GM19351 (cell line): ENCODE measurements at regions not wholly inside any gene's neighbourhood (a gene's known extent, or its start where the extent isn't known, plus 50 kb on each side); places are given as distances from the start of the nearest gene placed in this dataset.

Experiments used
- ATAC-seq: cut with Tn5 transposase; IDR thresholded peaks from one replicate; pipeline ENCODE4 v1.9.1; 2021; ENCODE audit warnings: mild to moderate bottlenecking, moderate library complexity; ENCODE audit not compliant: unreplicated experiment

- ATAC-seq, result no peak
These were observed 690.3 kb upstream of the FAM241A start for GRCh38 chr4:111454961-111455360.

DNA sequence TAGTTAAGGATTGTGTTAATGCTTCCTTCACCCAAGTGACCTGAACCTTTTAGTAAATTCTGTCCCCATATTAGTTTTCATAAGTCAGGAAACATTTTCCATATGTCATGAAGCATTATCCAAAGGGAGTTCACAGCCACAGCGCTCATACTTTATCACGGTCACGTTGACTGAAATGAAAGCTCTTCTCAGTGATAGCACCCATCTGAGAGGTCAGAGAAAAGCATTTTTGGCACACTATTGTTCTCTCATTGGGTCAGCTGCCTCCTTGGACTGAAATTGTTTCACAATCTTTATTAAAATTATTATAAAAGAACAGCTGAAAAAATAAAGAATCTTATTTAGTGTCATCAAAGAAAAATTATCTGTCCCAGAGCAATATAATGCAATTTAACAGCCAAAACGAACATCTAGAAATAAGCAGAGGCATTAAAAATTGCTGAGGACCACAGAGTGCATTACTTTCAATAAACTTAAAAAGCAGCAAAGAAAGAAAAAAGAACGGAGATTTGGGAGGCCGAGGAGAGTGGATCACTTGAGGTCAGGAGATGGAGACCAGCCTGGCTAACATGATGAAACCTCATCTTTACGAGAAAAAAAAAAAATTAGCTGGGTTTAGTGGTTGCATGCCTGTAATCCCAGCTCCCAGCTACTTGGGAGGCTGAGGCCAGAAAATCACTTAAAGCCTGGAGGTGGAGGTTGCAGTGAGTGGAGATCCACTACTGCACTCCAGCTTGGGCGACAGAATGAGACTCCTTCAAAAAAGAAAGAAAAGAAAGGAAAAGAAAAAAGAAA lies 680.8 kb upstream of the FAM241A start:
- ATAC-seq, result no peak

DNA sequence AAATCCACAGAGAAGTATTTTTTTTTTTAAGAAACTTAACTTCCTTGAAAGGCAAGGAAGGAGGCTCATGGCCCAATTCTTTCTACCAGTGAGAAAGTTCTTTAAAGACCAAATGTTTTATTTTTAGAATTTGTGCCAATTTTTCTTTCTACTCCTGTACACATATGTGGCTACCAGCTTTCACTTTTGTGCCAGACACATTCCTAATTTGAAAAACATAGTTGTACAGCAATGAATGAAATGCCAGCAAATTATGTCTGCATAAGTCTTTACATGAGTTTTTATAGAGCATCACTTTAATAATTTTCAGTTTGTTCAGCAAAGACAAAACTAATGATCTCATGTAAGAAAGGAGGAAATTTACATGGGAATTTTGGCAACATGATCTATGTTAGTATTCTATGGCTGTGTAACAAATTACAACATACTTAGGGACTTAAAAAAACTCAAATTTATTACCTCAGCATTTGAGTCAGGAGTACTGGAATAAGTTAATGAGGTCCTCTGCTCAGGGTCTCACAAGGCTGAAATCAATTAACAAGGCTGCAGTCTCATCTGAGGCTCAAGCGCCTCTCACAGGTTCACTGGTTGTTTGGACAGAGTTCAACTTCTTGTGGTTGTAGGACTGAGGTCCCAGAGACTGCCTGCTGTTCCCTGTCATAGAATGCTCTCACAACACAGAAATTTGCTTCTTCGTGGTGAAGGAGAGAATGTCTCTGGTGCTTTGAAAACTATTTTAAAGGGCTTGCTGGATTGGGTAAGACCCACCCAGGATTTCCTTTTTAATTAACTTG lies 678.2 kb upstream of the FAM241A start:
- no peak for ATAC-seq

DNA sequence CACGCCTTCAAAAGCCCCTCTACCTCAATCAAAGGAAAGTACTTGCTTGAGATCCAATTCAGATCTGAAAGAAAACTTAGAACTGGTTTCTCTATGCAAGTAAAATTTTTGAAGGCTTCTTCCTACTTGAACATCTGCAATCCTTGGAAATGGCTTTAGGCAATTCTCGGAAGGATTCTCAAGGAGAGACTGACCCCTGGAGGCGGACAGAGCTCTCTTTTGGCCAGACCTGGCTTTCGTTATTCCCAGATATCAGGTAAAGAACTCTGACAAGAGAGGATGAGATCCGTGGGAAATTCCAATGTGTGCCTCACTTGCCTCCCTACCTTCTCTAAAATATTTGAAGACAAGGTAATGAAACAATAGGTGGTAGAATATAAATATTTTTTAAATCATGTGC lies 670.3 kb upstream of the FAM241A start:
- no peak for ATAC-seq

DNA sequence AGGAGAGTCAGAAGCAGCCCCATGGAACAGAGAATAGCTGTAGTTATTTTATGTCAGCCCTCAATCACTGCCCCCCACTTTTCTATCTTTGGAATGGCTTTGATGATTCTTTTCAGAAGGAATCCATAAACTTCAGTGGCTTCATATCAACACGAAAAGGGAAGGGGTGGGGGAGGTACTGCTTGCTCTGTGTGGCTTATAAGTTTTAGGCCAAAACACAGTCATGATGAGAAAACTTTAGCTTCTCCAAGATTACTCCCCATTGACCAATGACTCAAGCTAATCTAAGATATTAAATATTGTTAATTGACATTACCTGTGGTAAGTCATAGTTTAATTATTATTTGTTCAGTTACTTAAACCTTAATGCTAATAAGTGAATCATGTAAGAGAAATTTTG lies 669.6 kb upstream of the FAM241A start:
- no peak for ATAC-seq

- ATAC-seq, result no peak
These were observed 664.7 kb upstream of the FAM241A start for GRCh38 chr4:111480510-111480909.

- no peak for ATAC-seq
These were observed 661.7 kb upstream of the FAM241A start for GRCh38 chr4:111483375-111484169.

GRCh38 chr4:111492496-111492895 lies 652.8 kb upstream of the FAM241A start:
- no peak for ATAC-seq

- no peak for ATAC-seq
These were observed 650.8 kb upstream of the FAM241A start for GRCh38 chr4:111494471-111494870.

- no peak for ATAC-seq
These were observed 650.3 kb upstream of the FAM241A start for GRCh38 chr4:111494971-111495370.

- ATAC-seq, result no peak
These were observed 646.0 kb upstream of the FAM241A start for GRCh38 chr4:111499291-111499690.

DNA sequence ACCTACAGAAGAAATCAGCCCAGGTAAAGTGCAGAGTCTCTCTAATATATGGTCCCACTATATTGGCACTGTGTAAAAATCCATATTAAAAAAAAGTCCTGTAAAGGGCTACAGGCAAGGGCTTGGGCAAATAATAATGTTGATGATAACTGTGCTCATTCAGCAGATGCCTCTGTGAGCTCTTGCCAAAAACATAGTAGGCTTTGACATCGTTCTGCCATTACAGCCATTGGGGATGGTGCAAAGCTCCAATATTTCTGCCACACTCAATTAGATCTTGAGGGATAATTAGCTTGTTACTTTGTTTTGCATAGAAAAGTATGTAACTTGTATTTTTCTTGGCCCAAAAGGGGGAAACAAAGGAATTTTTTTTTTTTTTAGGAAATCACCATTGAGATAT lies 645.5 kb upstream of the FAM241A start:
- ATAC-seq, result no peak

GRCh38 chr4:111500858-111501257 lies 644.4 kb upstream of the FAM241A start:
- no peak for ATAC-seq

DNA sequence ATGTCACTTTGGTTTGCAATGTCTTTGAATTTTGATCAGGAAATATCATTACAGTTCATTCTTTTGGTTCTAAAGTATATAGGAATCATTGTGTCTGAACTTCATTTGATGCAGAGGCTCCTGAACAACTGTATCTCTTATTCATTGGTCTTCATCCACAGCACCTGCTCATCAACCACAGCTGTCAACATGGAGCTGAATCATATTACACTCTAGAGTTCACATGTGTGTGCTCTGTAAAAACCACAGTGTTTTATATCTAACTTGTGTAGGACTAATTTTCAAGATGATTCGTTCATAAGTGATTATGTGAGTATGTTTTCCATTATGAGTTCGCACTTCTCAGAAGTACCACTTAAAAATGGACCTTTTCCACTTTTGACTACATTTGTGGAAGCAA lies 643.3 kb upstream of the FAM241A start:
- no peak for ATAC-seq

DNA sequence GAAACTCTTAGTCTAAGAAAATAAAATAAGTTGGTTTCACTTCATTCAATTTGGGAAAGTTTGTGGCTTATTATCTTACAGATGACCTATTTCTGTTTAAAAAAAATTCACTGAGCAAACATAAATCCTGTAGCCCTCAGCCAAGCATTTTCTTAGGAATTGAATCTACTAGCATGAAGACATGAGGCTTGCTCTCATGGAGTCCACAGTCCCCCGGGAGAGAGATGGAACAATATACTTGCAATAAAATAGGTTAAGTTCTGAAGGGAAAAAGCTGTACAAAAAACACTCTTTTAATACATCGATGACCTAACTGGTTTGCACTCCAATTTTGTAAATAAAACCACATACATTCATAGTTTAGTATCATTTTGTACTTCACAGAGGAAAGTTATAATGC lies 642.6 kb upstream of the FAM241A start:
- no peak for ATAC-seq

DNA sequence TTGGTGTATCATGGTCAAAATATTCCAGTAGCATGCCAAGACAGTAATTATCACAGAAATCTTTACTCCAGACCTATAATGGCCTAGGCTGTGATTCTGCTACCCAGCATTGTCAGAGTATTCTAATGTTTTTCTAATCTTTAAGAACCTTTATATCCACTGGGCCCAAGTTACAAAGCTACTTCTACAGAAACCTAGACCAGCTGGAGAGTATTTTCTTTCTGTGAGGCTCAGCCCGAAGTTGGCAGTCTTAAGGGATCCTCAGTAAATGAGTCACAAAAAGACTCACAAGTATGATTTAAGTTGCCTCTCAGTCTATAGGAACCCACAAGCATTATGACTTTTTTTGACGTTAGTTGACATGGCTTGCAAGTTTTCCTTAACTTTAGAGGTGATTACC lies 638.5 kb upstream of the FAM241A start:
- ATAC-seq, result no peak

GRCh38 chr4:111510535-111510934 lies 634.7 kb upstream of the FAM241A start:
- ATAC-seq, result no peak

DNA sequence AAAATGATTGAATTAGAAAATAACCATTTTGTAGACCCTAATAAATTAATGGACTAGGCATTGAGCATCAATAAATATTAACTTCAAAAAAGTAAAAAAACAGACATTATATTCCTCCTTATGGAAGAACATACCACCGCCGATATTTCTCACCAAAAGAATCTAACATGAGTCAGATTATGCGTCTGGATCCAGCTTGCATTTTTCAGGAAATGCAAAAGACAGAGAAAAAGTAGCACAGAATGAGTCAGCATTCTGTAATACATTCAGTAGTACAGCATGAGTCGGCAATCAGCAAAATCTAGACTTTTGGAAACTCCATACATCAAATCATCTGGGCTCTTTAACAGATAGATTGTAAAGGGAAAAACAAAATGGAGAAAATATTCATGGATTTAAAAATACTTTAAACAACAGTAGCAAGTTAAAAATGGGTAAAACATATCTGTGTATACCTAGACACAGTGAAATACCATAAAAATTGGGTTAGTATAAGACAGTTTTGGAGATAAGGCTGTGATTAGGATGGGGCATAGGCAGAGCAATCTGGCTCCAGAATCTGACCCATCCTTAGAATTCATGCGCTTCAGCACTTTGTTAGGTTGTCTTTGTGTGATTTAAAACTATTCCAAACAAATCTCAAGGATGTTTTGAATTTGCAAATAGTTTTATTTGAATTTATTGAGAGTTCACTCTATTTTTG lies 633.0 kb upstream of the FAM241A start:
- ATAC-seq, result no peak

DNA sequence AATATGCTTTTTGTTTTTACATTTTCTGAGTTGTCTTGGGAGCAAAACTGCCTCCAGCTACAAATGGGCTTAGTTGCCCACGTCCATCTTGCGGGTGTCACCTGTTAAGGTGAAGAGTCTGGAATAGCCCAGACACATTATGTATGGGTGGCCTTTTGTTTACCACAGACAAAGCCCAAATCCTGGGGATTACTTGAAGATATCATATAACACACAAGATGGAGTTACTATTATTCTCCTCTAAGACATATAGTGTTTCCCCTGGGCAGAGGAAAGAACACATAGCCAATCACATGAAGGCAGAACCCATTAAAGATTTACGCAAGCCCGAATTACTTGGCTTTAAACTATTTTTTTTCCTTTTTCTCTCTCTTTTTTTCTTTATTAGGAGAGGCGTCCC lies 625.6 kb upstream of the FAM241A start:
- no peak for ATAC-seq

DNA sequence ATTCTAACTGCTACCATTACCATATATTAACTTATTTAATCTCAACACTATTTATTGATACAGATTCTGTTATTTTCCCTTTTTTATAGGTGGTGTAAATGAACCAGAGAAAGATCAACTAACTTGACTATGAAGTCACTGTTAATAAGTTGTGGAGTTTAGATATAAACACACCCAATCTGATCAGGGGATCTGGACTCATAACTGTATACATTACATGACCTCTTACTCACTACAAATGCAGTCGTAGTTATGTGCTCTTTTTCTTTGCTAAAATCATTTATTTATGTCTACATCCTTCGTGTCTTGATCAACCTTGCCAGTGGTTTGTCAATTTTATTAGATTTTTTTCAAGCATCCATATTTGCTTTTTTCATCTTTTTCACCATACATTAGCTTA lies 614.8 kb upstream of the FAM241A start:
- no peak for ATAC-seq

DNA sequence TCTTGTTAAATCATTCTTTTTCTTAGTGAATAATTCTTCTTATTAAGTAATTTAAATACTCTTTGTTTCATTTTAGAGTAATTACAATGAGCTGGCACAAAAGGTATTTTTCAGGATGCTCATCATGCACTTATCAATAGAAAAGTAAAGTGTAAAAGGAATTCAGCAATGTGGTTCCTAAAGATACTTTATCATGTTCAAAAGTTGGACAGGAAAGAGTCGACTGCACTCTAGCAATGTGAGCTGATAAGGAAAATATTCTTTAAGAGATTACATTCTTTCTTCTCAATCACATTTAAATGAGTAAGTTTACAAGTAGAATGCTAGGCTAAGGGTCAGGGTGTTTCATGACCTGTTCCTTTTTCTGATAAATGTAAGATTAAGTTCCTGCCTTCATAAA lies 609.5 kb upstream of the FAM241A start:
- ATAC-seq, result no peak
